ENCODE measurements at regions not wholly inside any gene's neighbourhood (a gene's known extent, or its start where the extent isn't known, plus 50 kb on each side); places are given as distances from the start of the nearest gene placed in this dataset.

DNA sequence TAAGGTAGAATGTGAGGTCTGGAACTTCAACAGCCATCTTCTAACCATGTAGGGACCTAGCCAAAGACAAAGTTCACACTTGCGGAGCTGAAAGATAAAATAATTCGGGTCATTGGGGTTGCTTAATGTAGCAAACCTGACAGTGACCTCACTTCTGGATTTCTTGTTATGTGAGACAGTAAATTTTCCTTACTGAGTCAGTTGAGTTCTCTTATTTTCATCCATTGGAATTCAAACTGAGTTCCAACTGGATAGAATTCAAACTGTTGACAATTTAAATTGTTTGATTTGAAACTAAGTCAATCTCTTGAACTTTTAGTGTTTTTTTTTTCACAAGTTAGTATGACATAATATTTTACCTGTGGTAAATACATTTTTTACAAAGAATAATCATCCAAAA lies 406.5 kb downstream of the ADAMTS20 start:
- H3K36me3 ChIP-seq (replicated peaks in 1 of 2; ENCODE audit: control insufficient read depth in 1 of 2, insufficient read depth in 2 of 2, low read length in 2 of 2) = no peaks in the 10 kb centered on the region
- no peak overlapping the region for H3K4me2 ChIP-seq (replicated peaks; ENCODE audit: extremely low read depth, low read length, poor library complexity, severe bottlenecking)
- no peaks in the 10 kb centered on the region for H3K79me2 ChIP-seq (ENCODE audit: insufficient read depth, low read length)
- H3K36me3 Mint-ChIP-seq = no peaks in the 10 kb centered on the region
- H3K4me1 ChIP-seq (ENCODE audit: control insufficient read depth in 1 of 2, insufficient read depth in 2 of 2, low read length in 2 of 2) = no peaks in the 10 kb centered on the region
- no peak overlapping the region for H3K27ac Mint-ChIP-seq
- H3K27me3 ChIP-seq (ENCODE audit: control insufficient read depth in 2 of 2, insufficient read depth in 2 of 2, low read length in 2 of 2) = no peaks in the 10 kb centered on the region
- H3K9me3 Mint-ChIP-seq = peaks cover 0 to 5% (median 2%) of the 10 kb centered on the region in 7 donors
- H3K9ac ChIP-seq (ENCODE audit: insufficient read depth, low read length, poor library complexity, severe bottlenecking) = no peak overlapping the region
- intact Hi-C loops (cut with micrococcal nuclease) = no loop called here
- no CpG with 5 or more reads among the region's 2 CpGs for WGBS (ENCODE audit: insufficient coverage)
- no peak overlapping the region for H3K27ac ChIP-seq (ENCODE audit: low read depth in 1 of 2, low read length in 2 of 2)
- TF ChIP-seq, protein P1, sequence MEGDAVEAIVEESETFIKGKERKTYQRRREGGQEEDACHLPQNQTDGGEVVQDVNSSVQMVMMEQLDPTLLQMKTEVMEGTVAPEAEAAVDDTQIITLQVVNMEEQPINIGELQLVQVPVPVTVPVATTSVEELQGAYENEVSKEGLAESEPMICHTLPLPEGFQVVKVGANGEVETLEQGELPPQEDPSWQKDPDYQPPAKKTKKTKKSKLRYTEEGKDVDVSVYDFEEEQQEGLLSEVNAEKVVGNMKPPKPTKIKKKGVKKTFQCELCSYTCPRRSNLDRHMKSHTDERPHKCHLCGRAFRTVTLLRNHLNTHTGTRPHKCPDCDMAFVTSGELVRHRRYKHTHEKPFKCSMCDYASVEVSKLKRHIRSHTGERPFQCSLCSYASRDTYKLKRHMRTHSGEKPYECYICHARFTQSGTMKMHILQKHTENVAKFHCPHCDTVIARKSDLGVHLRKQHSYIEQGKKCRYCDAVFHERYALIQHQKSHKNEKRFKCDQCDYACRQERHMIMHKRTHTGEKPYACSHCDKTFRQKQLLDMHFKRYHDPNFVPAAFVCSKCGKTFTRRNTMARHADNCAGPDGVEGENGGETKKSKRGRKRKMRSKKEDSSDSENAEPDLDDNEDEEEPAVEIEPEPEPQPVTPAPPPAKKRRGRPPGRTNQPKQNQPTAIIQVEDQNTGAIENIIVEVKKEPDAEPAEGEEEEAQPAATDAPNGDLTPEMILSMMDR (IDR thresholded peaks at IDR 0.05) = no peak
- no peak overlapping the region for H3K4me3 Mint-ChIP-seq
- no peaks in the 10 kb centered on the region for H3K9me3 ChIP-seq (replicated peaks in 1 of 2; ENCODE audit: control insufficient read depth in 1 of 2, insufficient read depth in 1 of 2, low read length in 2 of 2)
- H3K4me1 Mint-ChIP-seq = peaks cover 2% of the 10 kb centered on the region
- H3K27me3 Mint-ChIP-seq (ENCODE audit: low read depth in 3 of 3) = peaks cover 0 to 1% (median 0%) of the 10 kb centered on the region in 3 donors
- H4K20me1 ChIP-seq (ENCODE audit: insufficient read depth, low read length) = no peaks in the 10 kb centered on the region
- no peak overlapping the region for H2AFZ ChIP-seq (ENCODE audit: insufficient read depth, low read depth, low read length, poor library complexity, severe bottlenecking)
- DNase-seq = no peak
- H3K4me3 ChIP-seq (replicated peaks in 1 of 3; ENCODE audit: low read depth in 2 of 3, low read length in 3 of 3) = no peak overlapping the region

DNA sequence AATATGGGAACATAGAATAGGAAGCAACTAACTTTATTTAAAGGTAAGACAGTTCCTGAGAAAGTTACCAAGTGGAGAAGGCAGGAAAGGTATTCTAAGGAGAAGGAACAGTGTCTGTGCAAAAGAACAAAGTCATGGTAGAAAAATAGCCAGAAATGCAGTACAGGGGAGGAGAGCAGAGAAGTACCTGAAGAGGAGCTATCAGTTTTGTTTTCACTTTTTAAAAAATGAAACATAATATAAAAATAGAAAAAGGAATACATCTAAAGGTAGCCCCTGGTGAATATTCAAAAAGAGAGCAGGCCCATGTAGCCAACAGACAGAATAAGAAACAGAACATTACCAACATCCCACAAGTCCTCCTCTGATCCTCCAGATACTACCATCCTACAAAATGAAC lies 408.7 kb downstream of the ADAMTS20 start:
- no peak overlapping the region for H3K4me3 Mint-ChIP-seq
- H3K27me3 Mint-ChIP-seq (ENCODE audit: low read depth in 3 of 3) = peaks cover 0 to 1% (median 0%) of the 10 kb centered on the region in 3 donors
- H3K36me3 Mint-ChIP-seq = no peaks in the 10 kb centered on the region
- no peaks in the 10 kb centered on the region for H3K79me2 ChIP-seq (ENCODE audit: insufficient read depth, low read length)
- peaks cover 2% of the 10 kb centered on the region for H3K4me1 Mint-ChIP-seq
- H3K27ac ChIP-seq (ENCODE audit: low read depth in 1 of 2, low read length in 2 of 2) = no peak overlapping the region
- H3K4me3 ChIP-seq (replicated peaks in 1 of 3; ENCODE audit: low read depth in 2 of 3, low read length in 3 of 3) = no peak overlapping the region
- intact Hi-C loops (cut with micrococcal nuclease) = no loop called here
- no peak overlapping the region for H3K4me2 ChIP-seq (replicated peaks; ENCODE audit: extremely low read depth, low read length, poor library complexity, severe bottlenecking)
- H3K36me3 ChIP-seq (replicated peaks in 1 of 2; ENCODE audit: control insufficient read depth in 1 of 2, insufficient read depth in 2 of 2, low read length in 2 of 2) = no peaks in the 10 kb centered on the region
- no peaks in the 10 kb centered on the region for H4K20me1 ChIP-seq (ENCODE audit: insufficient read depth, low read length)
- no peak overlapping the region for H3K27ac Mint-ChIP-seq
- H3K9ac ChIP-seq (ENCODE audit: insufficient read depth, low read length, poor library complexity, severe bottlenecking) = no peak overlapping the region
- H3K9me3 ChIP-seq (replicated peaks in 1 of 2; ENCODE audit: control insufficient read depth in 1 of 2, insufficient read depth in 1 of 2, low read length in 2 of 2) = no peaks in the 10 kb centered on the region
- H3K4me1 ChIP-seq (ENCODE audit: control insufficient read depth in 1 of 2, insufficient read depth in 2 of 2, low read length in 2 of 2) = no peaks in the 10 kb centered on the region
- peaks cover 2 to 9% (median 5%) of the 10 kb centered on the region in 7 donors for H3K9me3 Mint-ChIP-seq
- no peak for DNase-seq
- H2AFZ ChIP-seq (ENCODE audit: insufficient read depth, low read depth, low read length, poor library complexity, severe bottlenecking) = no peak overlapping the region
- H3K27me3 ChIP-seq (ENCODE audit: control insufficient read depth in 2 of 2, insufficient read depth in 2 of 2, low read length in 2 of 2) = no peaks in the 10 kb centered on the region
- TF ChIP-seq, protein P1 (IDR thresholded peaks at IDR 0.05) = no peak
